ENCODE measurements at regions not wholly inside any gene's neighbourhood (a gene's known extent, or its start where the extent isn't known, plus 50 kb on each side); places are given as distances from the start of the nearest gene placed in this dataset.

GRCh38 chr13:71149046-71149445, 718.0 kb downstream of the DACH1 start:
- no peak overlapping the region for H3K9ac ChIP-seq (ENCODE audit: control insufficient read depth, extremely low read depth, insufficient read depth, low read length)
- no peak overlapping the region for H3K4me3 ChIP-seq (ENCODE audit: control insufficient read depth in 2 of 3, extremely low read depth in 1 of 3, insufficient read depth in 2 of 3, low read depth in 1 of 3, low read length in 3 of 3)
- H3K27me3 ChIP-seq (ENCODE audit: control insufficient read depth, extremely low read depth, insufficient read depth, low read length) = no peaks in the 10 kb centered on the region
- dilution Hi-C loops (cut with MboI; ENCODE audit: extremely low pct_ligation_motif_present, low sequenced_read_pairs) = no loop called here
- H3K36me3 ChIP-seq (ENCODE audit: control insufficient read depth in 2 of 2, extremely low read depth in 1 of 2, insufficient read depth in 2 of 2, low read length in 2 of 2) = no peaks in the 10 kb centered on the region
- DNase-seq (ENCODE audit: low read depth, low spot score) (no peak), FAIRE-seq (no peak)
- H3K79me2 ChIP-seq (ENCODE audit: control insufficient read depth, insufficient read depth, low read length) = no peaks in the 10 kb centered on the region
- no peaks in the 10 kb centered on the region for H4K20me1 ChIP-seq (ENCODE audit: control insufficient read depth, extremely low read depth, insufficient read depth, low read length)
- no peaks in the 10 kb centered on the region for H3K9me3 ChIP-seq (ENCODE audit: control insufficient read depth, low read depth, low read length)
- no peak overlapping the region for H3K4me2 ChIP-seq (ENCODE audit: control insufficient read depth, extremely low read depth, insufficient read depth, low read depth, low read length)
- TF ChIP-seq CTCF (optimal IDR thresholded peaks at IDR 0.05 in 1 of 3, IDR thresholded peaks at IDR 0.05 in 1 of 3, conservative IDR thresholded peaks at IDR 0.05 in 1 of 3; ENCODE audit: extremely low read depth in 1 of 3, insufficient read depth in 2 of 3, low read length in 3 of 3) (no peak), EZH2 (IDR thresholded peaks at IDR 0.05; ENCODE audit: low read length) (no peak)
- H3K9me1 ChIP-seq (ENCODE audit: control insufficient read depth, extremely low read depth, insufficient read depth, low read length) = no peaks in the 10 kb centered on the region
- H3K4me1 ChIP-seq (ENCODE audit: control insufficient read depth, extremely low read depth, insufficient read depth, low read length) = no peaks in the 10 kb centered on the region
- no peak overlapping the region for H2AFZ ChIP-seq (ENCODE audit: control insufficient read depth, low read length)
- H3K27ac ChIP-seq (ENCODE audit: control insufficient read depth, insufficient read depth, low read length) = no peak overlapping the region

- Histone ChIP-seq H3K4me2 (ENCODE audit: control insufficient read depth, extremely low read depth, insufficient read depth, low read depth, low read length) (no peak overlapping the region), H3K4me1 (ENCODE audit: control insufficient read depth, extremely low read depth, insufficient read depth, low read length) (no peaks in the 10 kb centered on the region), H3K36me3 (ENCODE audit: control insufficient read depth in 2 of 2, extremely low read depth in 1 of 2, insufficient read depth in 2 of 2, low read length in 2 of 2) (no peaks in the 10 kb centered on the region), H2AFZ (ENCODE audit: control insufficient read depth, low read length) (no peak overlapping the region), H3K79me2 (ENCODE audit: control insufficient read depth, insufficient read depth, low read length) (no peaks in the 10 kb centered on the region), H3K27me3 (ENCODE audit: control insufficient read depth, extremely low read depth, insufficient read depth, low read length) (no peaks in the 10 kb centered on the region), H3K4me3 (ENCODE audit: control insufficient read depth in 2 of 3, extremely low read depth in 1 of 3, insufficient read depth in 2 of 3, low read depth in 1 of 3, low read length in 3 of 3) (no peak overlapping the region), H3K9me3 (ENCODE audit: control insufficient read depth, low read depth, low read length) (no peaks in the 10 kb centered on the region), H4K20me1 (ENCODE audit: control insufficient read depth, extremely low read depth, insufficient read depth, low read length) (no peaks in the 10 kb centered on the region), H3K9ac (ENCODE audit: control insufficient read depth, extremely low read depth, insufficient read depth, low read length) (no peak overlapping the region), H3K9me1 (ENCODE audit: control insufficient read depth, extremely low read depth, insufficient read depth, low read length) (no peaks in the 10 kb centered on the region), H3K27ac (ENCODE audit: control insufficient read depth, insufficient read depth, low read length) (no peak overlapping the region)
- FAIRE-seq (no peak), DNase-seq (ENCODE audit: low read depth, low spot score) (no peak)
- dilution Hi-C loops (cut with MboI; ENCODE audit: extremely low pct_ligation_motif_present, low sequenced_read_pairs) = no loop called here
- no peak for TF ChIP-seq EZH2 (IDR thresholded peaks at IDR 0.05; ENCODE audit: low read length)
- TF ChIP-seq CTCF (optimal IDR thresholded peaks at IDR 0.05 in 1 of 3, IDR thresholded peaks at IDR 0.05 in 1 of 3, conservative IDR thresholded peaks at IDR 0.05 in 1 of 3; ENCODE audit: extremely low read depth in 1 of 3, insufficient read depth in 2 of 3, low read length in 3 of 3) = no peak
Observed at GRCh38 chr13:71148396-71148795, 718.6 kb downstream of the DACH1 start.
